22Rv1 (cell line): ENCODE measurements at regions not wholly inside any gene's neighbourhood (a gene's known extent, or its start where the extent isn't known, plus 50 kb on each side); places are given as distances from the start of the nearest gene placed in this dataset.

ENCODE experiments used
- H3K27ac ChIP-seq: fragments of 450-650 bp; 2 replicates; pipeline ENCODE4 v1.5.1; 2017
- ZFX ChIP-seq: fragments of 450-650 bp; IDR thresholded peaks from 2 replicates; pipeline ENCODE4 v1.6.1; 2017; ENCODE audit warnings: antibody characterized with exemption, borderline replicate concordance
- TF ChIP-seq, protein P1 (sequence below): fragments of 450-650 bp; IDR thresholded peaks from 2 replicates; pipeline ENCODE4 v1.5.1; 2017; ENCODE audit warnings: mild to moderate bottlenecking

DNA sequence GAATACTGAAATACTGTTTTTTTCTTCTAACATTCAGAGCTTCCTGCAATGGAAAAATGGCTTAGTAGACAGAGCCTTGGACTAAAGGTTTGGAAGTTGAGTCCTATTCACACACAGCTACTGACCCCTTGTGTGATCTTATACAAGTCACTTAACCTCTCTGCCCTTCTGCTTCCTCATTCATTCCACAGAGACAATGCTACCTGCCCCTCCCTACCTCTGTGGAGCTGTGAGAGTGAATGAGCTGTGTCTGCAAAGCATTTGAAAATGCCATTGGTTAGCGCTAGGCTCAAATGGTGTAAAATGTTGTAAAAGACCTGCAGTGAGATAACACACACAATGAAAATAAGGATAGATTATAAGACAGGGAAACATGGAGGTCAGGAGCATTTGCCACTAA lies 214.4 kb downstream of the BARHL2 start:
- TF ChIP-seq ZFX = no peak
- TF ChIP-seq, protein P1, sequence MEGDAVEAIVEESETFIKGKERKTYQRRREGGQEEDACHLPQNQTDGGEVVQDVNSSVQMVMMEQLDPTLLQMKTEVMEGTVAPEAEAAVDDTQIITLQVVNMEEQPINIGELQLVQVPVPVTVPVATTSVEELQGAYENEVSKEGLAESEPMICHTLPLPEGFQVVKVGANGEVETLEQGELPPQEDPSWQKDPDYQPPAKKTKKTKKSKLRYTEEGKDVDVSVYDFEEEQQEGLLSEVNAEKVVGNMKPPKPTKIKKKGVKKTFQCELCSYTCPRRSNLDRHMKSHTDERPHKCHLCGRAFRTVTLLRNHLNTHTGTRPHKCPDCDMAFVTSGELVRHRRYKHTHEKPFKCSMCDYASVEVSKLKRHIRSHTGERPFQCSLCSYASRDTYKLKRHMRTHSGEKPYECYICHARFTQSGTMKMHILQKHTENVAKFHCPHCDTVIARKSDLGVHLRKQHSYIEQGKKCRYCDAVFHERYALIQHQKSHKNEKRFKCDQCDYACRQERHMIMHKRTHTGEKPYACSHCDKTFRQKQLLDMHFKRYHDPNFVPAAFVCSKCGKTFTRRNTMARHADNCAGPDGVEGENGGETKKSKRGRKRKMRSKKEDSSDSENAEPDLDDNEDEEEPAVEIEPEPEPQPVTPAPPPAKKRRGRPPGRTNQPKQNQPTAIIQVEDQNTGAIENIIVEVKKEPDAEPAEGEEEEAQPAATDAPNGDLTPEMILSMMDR = no peak
- no peak overlapping the region for H3K27ac ChIP-seq

DNA sequence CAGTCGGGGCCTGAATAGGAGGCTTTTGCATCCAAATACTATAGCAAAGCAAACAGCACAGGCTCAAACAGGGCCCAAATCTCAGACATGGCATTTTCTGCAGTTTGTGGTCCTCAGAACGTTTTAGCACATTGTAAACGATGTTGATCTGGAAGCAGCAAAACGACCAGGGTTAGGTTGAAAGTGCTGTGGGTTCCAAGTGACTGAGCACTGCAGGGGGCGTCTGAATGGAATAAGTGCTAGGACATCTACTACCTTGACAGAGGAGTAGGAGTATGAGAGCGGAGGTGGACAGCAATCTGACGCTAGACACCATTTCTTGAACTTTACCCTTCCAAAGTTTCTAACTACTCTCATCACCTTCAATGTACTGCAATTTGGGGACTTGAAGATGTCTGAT lies 214.9 kb downstream of the BARHL2 start:
- no peak for TF ChIP-seq ZFX
- TF ChIP-seq, protein P1 = no peak
- H3K27ac ChIP-seq = no peak overlapping the region

DNA sequence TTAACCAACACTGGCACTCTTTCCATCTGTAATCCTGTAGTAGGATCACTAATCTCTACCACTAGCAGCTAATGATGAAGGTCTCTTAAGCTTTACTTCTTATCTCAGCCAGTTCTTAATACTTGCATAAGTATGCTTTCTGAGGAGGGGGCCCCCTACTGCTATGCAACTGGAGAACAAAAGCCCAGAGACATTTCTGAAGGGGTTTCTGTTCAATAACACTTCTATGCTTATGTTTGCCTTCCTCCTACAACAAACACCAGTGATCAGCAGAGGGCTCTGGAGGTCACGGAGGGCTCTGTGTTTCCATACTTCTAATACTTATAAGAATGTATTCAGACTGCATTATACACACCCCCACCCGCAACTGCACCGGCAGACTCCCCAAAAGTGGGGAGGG lies 215.8 kb downstream of the BARHL2 start:
- no peak overlapping the region for H3K27ac ChIP-seq
- no peak for TF ChIP-seq ZFX
- TF ChIP-seq, protein P1 = no peak

DNA sequence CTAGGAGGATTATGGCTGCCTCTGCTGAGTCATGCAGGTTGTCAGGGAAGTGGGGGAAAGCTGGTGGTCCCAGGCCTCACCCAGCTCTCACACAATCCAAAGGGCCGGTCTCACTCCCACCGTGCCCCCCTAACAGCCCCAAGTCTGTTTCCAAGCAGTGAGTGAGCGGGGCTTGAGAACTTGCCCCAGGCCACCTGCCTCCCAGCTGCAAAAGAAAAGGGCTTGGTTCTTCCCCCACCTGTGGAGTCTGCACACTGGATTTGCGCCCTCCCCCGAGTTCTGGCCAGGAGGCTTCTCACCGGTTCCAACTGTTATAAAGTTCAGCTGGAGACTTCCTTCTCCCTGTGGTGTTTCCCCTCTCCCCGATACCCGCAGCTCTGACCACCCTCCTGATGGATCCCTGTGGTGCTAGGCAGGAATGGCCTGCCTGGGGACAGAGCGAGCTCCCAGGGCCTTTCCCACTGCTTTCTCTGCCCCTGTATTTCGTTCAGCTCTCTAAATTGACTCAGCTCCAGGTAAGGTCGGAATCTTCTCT lies 222.3 kb downstream of the BARHL2 start:
- H3K27ac ChIP-seq = no peak overlapping the region
- TF ChIP-seq, protein P1 = no peak
- no peak for TF ChIP-seq ZFX

DNA sequence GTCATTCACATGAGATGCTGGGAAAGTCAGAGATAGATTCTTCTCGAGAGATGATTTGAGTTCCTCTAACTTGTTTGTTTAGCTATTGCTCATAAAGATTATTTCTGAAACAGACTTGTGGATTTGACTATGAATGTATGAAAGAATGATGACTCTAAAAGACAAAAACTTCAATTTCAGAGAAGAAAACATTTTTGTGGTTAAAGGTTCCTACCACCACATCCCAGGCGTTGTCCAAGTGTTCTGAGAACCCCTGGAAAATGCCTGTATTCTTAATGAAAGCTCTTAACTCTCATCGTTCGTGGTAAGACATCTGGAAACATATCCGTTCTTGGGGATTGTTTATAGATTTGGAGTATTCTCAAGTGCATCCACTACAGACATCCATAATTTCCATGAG lies 228.7 kb downstream of the BARHL2 start:
- no peak overlapping the region for H3K27ac ChIP-seq
- TF ChIP-seq, protein P1 = no peak
- TF ChIP-seq ZFX = no peak

DNA sequence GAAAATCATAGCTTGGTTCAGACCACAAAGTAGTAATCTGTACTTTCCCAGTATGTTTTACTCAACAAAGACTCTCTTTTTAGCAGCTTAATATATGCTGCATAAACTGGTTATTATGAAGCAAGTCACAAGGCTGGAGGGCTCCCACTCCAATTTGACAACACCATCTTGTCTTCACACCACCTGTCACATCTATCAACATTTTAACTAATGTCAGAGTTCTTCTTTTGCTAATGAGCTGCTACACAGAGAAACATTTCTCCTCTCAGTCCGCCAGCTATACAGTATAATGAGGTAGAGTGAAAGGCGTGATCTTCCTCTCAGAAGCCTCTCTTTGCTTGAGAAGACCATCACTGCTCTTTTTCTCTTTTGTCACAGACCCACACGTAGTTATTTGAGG lies 230.1 kb downstream of the BARHL2 start:
- TF ChIP-seq ZFX = no peak
- TF ChIP-seq, protein P1 = no peak
- H3K27ac ChIP-seq = no peak overlapping the region

DNA sequence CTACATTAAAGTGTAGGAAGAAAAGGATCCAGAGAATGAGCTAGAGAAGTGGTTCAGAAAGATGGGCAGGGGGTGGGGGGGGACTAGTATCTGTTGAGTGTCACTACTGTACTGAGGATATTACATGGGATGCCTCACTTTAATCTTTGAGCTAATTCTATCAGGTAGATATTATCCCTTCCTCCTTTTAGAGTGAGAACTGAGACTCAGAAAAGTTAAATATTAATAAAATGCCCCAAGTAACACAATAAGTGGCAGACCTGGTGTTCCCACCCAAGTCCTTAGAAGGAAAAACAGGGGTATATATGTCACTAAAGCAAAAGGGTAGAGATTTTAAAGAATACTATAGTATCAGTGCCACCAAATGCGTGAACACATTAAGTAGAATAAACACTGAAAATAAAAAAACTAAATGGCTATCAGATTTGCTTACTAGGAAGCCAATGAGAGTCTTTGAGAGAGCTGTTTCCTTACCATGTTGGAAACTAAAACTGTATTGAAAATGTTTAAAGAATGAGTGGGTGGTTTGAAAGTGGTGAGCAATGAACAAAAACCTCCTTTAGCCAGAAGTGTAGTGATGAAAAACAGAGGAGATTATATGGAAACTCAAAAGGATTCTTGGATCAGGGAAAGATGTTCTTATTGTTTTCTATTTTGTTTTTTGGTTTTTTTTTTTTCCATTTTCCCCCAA lies 230.8 kb downstream of the BARHL2 start:
- no peak for TF ChIP-seq ZFX
- TF ChIP-seq, protein P1 = no peak
- H3K27ac ChIP-seq = no peak overlapping the region
